ENCODE measurements at regions not wholly inside any gene's neighbourhood (a gene's known extent, or its start where the extent isn't known, plus 50 kb on each side); places are given as distances from the start of the nearest gene placed in this dataset.

GRCh38 chr13:99125326-99125915 is 75.2 kb upstream of the UBAC2 start:
- H3K9me3 ChIP-seq (ENCODE audit: control insufficient read depth, insufficient read depth, low read length), result no peaks in the 10 kb centered on the region
- WGBS, 2 experiments (ENCODE audit: extremely low coverage in 2 of 2, insufficient read length in 1 of 2), result 76% methylated on average over 2 of the region's 9 CpGs; no CpG with 5 or more reads in 1 of the 2 experiments
- H4K20me1 ChIP-seq (ENCODE audit: insufficient read depth, low read length), result no peaks in the 10 kb centered on the region
- BruUV-seq (replicated peaks), result no TSS peak
- intact Hi-C loops (cut with micrococcal nuclease), result no loop called here
- H4K91ac ChIP-seq (ENCODE audit: insufficient read depth, low read depth, low read length), result peak overlapping the region; percentile 6; the same call in 1 of the 2 replicates
- DNase-seq (no peak), ATAC-seq (ENCODE audit: low read depth) (no peak)
- ChIA-PET POLR2A (ENCODE audit: unreplicated experiment) (no interaction called here), CTCF (interaction anchor here (0.6 to 0.7 kb wide), 2 partner anchors 26 to 1125 kb away, joined by 3 to 7 read pairs; no protein-coding TSS in a partner anchor)
- peaks cover 3% of the 10 kb centered on the region; the same call in 1 of the 2 replicates for H3K27me3 ChIP-seq (ENCODE audit: control insufficient read depth, insufficient read depth, low read length)
- no peak overlapping the region for H4K5ac ChIP-seq (ENCODE audit: low read depth, low read length)
- in situ Hi-C loops (cut with MboI; ENCODE audit: low sequenced_read_pairs), result no loop called here
- H4K8ac ChIP-seq (ENCODE audit: low read depth in 2 of 2, low read length in 2 of 2), result no peak overlapping the region
- TF ChIP-seq RFX5 (IDR thresholded peaks at IDR 0.05; ENCODE audit: low read depth, low read length) (no peak), ELK1 (IDR thresholded peaks at IDR 0.05; ENCODE audit: borderline replicate concordance, low read depth, low read length) (no peak), MAZ (IDR thresholded peaks at IDR 0.05; ENCODE audit: borderline replicate concordance, low read depth, low read length) (no peak), POLR2A (IDR thresholded peaks at IDR 0.05; ENCODE audit: low read depth, low read length) (no peak), MXI1 (IDR thresholded peaks at IDR 0.05; ENCODE audit: borderline replicate concordance, low read depth, low read length) (no peak), USF2 (IDR thresholded peaks at IDR 0.05; ENCODE audit: low read depth, low read length) (no peak), BHLHE40 (IDR thresholded peaks at IDR 0.05; ENCODE audit: low read depth, low read length) (no peak), CHD1 (IDR thresholded peaks at IDR 0.05; ENCODE audit: low read depth, low read length) (no peak), CTCF (conservative IDR thresholded peaks at IDR 0.05; ENCODE audit: low read depth, low read length) (no peak), RAD21 (IDR thresholded peaks at IDR 0.05; ENCODE audit: low read length) (no peak), CEBPB (IDR thresholded peaks at IDR 0.05; ENCODE audit: low read depth, low read length) (no peak), SMC3 (IDR thresholded peaks at IDR 0.05; ENCODE audit: low read depth, low read length) (no peak), RCOR1 (IDR thresholded peaks at IDR 0.05; ENCODE audit: insufficient replicate concordance, low read length) (no peak), NFE2L2 (IDR thresholded peaks at IDR 0.05; ENCODE audit: low read depth, low read length) (no peak), FOS (IDR thresholded peaks at IDR 0.05; ENCODE audit: low read depth, low read length) (no peak), MAFK (IDR thresholded peaks at IDR 0.05; ENCODE audit: low read depth, low read length) (no peak)
- H3K18ac ChIP-seq (ENCODE audit: low read depth, low read length), result no peak overlapping the region
- no peak overlapping the region for H2AFZ ChIP-seq (replicated peaks; ENCODE audit: low read length, poor library complexity)
- no peaks in the 10 kb centered on the region for H3K9me1 ChIP-seq (ENCODE audit: insufficient read depth, low read length)
- H3K4me1 ChIP-seq (ENCODE audit: control insufficient read depth, insufficient read depth, low read length), result peaks cover 5% of the 10 kb centered on the region; the same call in 1 of the 2 replicates
- no peaks in the 10 kb centered on the region for H3K79me1 ChIP-seq (ENCODE audit: low read depth in 1 of 2, low read length in 2 of 2)
- no peak overlapping the region for H3K4me2 ChIP-seq (ENCODE audit: low read depth, low read length)
- dilution Hi-C loops (cut with HindIII; ENCODE audit: low sequenced_read_pairs, unreplicated experiment), result no loop called here
- H3K56ac ChIP-seq (ENCODE audit: extremely low read depth, insufficient read depth, low read length), result peak overlapping the region; percentile 10; the same call in 1 of the 2 replicates
- H2BK20ac ChIP-seq (ENCODE audit: low read depth, low read length), result 0 out of 2 replicates have a peak overlapping the region, but pooled peaks have one; percentile 11
- no peak overlapping the region for H3K9ac ChIP-seq (ENCODE audit: low read depth, low read length)
- H2BK5ac ChIP-seq (ENCODE audit: low read depth, low read length, poor library complexity, severe bottlenecking), result no peak overlapping the region
- H3K27ac ChIP-seq (ENCODE audit: insufficient read depth, low read length), result no peak overlapping the region
- H3K36me3 ChIP-seq (ENCODE audit: control insufficient read depth, insufficient read depth, low read length), result no peaks in the 10 kb centered on the region
- H2BK120ac ChIP-seq (ENCODE audit: low read depth, low read length), result peak overlapping the region; percentile 42; the same call in 1 of the 2 replicates
- H3K23ac ChIP-seq (ENCODE audit: low read depth, low read length), result no peak overlapping the region
- H2AK9ac ChIP-seq (replicated peaks; ENCODE audit: low read depth, low read length, poor library complexity), result no peak overlapping the region
- no peak overlapping the region for H3K4ac ChIP-seq (ENCODE audit: low read depth, low read length)
- no peak overlapping the region for H3K4me3 ChIP-seq (ENCODE audit: insufficient read depth, low read depth, low read length)
- peak overlapping the region; percentile 29 for H3K14ac ChIP-seq (replicated peaks; ENCODE audit: low read depth, low read length)
- H2AK5ac ChIP-seq (ENCODE audit: low read depth, low read length), result 0 out of 2 replicates have a peak overlapping the region, but pooled peaks have one; percentile 27
- no peak overlapping the region for H2BK15ac ChIP-seq (ENCODE audit: low read depth, low read length)
